LNCaP clone FGC (cell line): ENCODE measurements at regions not wholly inside any gene's neighbourhood (a gene's known extent, or its start where the extent isn't known, plus 50 kb on each side); places are given as distances from the start of the nearest gene placed in this dataset.

Experiments used
- DNase-seq: peaks from one replicate; pipeline ENCODE4 v3.0.0-alpha.2; 2011; ENCODE audit warnings: low read depth
- H3K4me3 ChIP-seq: 2 replicates; pipeline ENCODE4 v1.5.1; 2011; ENCODE audit warnings: mild to moderate bottlenecking, low read depth, low read length, control low read depth
- CTCF ChIP-seq: IDR thresholded peaks from 2 replicates; pipeline ENCODE4 v1.5.1; 2012; ENCODE audit warnings: mild to moderate bottlenecking; ENCODE audit not compliant: control insufficient read depth, insufficient read depth; ENCODE audit errors: extremely low read depth

- no peak for DNase-seq
- H3K4me3 ChIP-seq = no peak overlapping the region
- no peak for TF ChIP-seq CTCF
Observed at GRCh38 chr15:95739131-95739530, 591.4 kb upstream of the NR2F2 start.

- DNase-seq = no peak
- H3K4me3 ChIP-seq = no peak overlapping the region
- TF ChIP-seq CTCF = no peak
Observed at GRCh38 chr15:95741830-95742229, 588.7 kb upstream of the NR2F2 start.

GRCh38 chr15:95742256-95742655 is 588.2 kb upstream of the NR2F2 start:
- no peak overlapping the region for H3K4me3 ChIP-seq
- no peak for DNase-seq
- TF ChIP-seq CTCF = no peak

- no peak overlapping the region for H3K4me3 ChIP-seq
- DNase-seq = no peak
- TF ChIP-seq CTCF = no peak
Observed at GRCh38 chr15:95742836-95743235, 587.7 kb upstream of the NR2F2 start.

GRCh38 chr15:95757171-95757570 is 573.3 kb upstream of the NR2F2 start:
- no peak overlapping the region for H3K4me3 ChIP-seq
- TF ChIP-seq CTCF = no peak
- DNase-seq = no peak

- DNase-seq = no peak
- H3K4me3 ChIP-seq = no peak overlapping the region
- TF ChIP-seq CTCF = no peak
Observed at GRCh38 chr15:95758451-95758850, 572.0 kb upstream of the NR2F2 start.

- TF ChIP-seq CTCF = no peak
- no peak for DNase-seq
- H3K4me3 ChIP-seq = no peak overlapping the region
Observed at GRCh38 chr15:95758851-95759250, 571.6 kb upstream of the NR2F2 start.
